HG03520 (cell line): ENCODE measurements at regions not wholly inside any gene's neighbourhood (a gene's known extent, or its start where the extent isn't known, plus 50 kb on each side); places are given as distances from the start of the nearest gene placed in this dataset.

ENCODE experiments used
- ATAC-seq: cut with Tn5 transposase; IDR thresholded peaks from one replicate; pipeline ENCODE4 v1.9.1; 2021; ENCODE audit warnings: mild to moderate bottlenecking, moderate library complexity; ENCODE audit not compliant: unreplicated experiment

DNA sequence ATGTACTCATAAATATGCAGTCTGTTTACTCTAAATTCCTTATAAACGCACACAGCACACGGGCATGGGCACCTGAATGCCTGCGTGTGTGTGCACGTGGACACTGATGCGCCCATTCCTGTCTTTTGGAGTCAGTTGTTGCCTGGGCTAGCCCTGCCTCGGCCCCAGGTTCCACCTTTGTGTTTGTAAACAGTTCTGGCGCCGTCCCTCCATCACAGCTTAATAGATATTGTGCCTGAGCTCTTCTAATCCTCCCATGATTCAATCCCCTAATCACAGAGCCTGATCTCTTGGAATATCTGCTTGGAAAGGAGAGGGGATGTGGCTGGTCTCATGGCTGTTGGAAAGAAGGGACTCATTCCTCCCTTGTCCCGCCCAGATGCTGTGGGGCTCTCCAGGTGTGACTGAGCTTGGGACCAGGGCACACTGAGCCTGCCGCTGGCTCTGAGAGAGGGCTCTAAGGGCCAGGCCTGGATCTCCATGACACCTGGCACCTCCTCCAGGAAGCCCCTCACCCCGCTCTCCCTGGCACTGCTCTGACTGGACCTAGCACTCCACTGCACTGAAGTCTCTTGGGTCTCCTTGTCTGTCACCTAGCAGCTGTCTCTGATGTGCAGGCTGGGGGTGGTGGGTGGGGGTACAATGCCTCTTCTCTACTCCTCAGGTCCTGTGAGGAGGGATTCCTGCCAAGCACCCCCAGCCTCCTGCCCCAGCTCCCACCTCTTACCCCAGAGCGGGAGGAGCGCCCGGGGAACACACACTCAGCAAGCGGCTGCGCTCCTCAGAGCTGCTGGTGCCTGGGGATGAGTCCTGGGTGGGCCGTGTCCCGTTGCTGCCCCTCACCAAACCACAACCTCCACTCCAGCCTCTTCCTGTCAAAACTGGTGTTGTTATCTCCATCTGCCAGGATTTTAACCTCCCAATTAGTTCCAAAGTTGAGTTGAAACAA is 181.3 kb downstream of the INHBB start:
- no peak for ATAC-seq

DNA sequence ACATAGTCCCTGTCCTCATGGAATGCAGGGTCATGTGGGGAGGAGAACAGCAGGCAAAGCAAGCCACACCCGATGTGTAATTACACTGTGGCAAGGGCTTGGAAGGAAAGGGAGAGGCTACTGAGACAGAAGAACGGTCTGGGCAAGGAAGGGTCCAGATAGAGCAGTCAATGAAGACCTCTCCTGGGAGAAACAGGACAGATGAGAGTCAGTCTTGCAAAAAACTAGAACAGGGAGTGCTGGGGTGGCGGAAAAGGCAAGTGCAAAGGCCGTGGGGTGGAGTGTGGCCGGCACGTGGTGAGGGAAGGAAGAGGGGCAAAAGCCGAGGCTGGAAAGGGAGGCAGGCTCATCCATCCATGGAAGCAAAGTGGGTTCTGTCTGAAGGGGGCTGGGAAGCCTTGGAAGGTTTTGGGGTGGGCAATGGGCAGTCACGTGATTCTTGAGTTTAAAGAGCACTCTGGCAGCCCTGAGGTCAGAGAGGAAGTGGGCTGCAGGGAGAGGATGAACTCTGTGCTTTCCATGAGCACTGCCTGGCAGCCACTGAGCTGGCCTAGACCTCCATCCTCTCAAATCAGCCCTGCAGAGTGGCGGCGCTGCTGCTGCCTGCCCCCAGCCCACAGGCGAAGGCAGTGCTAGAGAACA is 182.2 kb downstream of the INHBB start:
- no peak for ATAC-seq

DNA sequence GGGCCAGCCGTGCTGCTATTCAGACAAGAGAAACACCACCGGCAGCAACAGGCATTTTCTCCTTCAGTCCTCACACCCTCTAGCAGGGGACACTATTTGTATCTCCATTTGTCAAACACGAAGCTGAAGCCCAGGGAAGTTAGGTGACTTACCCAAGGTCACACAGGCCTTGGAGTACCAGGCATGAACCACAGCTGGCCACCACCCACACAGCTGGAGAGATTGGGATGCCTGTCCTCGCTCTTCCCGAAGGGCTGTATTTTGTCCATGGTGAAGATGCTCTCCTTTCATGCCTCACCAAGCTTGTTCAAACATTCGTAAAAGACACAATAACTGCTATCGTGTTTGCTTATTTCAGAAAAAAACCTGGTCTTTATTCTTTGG is 182.7 kb downstream of the INHBB start:
- ATAC-seq: no peak

DNA sequence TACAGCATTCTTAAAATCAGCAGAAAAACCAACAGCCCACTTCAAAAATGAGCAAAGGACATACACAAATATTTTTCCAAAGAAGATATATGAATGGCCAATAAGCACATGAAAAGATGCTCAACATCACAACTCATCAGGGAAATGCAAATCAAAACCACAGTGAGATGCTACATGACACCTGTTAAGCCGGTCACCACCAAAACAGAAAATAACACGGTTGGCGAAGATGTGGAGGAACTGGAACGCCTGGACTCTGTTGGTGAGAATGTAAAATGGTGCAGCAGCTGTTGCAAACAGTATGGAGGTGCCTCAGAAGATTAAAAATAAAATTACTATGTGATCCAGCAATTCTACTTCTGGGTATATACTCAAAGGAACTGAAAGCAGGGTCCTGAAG is 184.8 kb downstream of the INHBB start:
- ATAC-seq: no peak

DNA sequence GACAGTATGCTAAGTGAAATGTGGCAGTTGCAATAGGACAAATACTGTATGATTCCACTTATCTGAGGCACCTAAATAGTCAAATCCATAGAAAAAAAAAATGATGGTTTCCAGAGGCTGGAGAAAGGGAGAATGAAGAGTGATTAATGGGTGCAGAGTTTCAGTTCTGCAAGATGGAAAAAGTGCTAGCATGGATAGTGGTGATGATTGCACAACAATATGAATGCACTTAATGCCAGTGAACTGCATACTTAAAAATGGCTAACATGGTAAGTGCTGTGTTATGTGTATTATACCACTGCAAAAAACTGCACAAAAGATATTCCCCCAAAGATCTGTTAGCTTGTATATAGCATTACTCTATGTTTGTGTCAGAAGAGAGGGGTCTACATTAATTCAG is 185.4 kb downstream of the INHBB start:
- no peak for ATAC-seq

DNA sequence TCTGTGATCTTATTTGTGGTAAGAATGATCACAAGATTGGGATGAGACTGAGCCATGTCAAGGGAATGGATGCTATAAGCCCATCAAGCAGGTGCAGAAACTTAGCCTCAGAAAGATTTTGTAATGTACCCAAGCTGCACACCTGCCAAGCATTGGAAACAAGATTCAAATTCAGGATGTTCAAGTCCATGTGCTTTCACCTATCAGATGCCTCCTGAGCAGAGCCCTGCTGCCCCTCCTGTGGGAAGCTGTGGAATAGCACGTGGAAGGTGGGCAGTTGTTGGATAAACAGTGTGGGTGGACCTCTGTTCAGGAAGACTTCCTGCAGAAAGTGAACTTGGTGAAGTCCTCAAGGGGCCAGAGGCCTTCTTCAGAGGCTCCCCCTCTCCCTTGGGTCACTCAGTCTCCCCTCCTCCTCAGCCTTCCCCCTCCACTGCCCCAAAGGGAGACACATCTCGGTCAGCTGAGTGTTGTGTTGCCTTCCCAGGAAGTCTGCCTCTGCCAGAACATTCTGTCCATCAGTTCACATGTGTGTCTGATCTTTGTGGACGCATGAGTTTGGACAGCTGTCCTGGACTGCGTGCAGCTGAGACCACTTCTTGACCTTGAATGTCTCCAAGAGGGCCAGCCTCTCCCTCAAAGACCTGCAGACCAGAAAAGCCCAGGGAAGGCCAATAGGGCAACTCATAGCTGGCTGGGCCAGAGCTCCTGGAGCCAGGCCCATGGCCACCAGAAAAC is 186.1 kb downstream of the INHBB start:
- no peak for ATAC-seq

DNA sequence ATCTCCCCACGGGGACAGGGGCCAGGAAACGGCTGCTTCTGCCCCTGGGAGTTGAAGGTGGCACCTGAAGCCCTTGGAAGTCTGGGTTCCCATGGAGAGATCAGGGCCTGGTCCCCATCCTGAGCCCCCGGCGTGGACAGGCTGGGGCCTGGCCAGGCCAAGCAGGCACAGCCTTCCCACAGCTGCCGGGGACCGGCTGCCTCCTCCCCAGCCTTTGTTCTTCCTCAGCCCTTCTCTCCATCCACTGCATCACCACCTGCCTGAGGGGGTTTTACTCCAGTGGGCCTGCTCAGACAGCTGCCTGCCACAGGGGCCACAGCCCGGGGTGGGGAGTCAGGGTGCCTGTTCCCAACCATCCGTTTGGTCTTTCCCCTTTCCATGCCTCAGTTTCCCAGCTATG is 187.7 kb downstream of the INHBB start:
- no peak for ATAC-seq

DNA sequence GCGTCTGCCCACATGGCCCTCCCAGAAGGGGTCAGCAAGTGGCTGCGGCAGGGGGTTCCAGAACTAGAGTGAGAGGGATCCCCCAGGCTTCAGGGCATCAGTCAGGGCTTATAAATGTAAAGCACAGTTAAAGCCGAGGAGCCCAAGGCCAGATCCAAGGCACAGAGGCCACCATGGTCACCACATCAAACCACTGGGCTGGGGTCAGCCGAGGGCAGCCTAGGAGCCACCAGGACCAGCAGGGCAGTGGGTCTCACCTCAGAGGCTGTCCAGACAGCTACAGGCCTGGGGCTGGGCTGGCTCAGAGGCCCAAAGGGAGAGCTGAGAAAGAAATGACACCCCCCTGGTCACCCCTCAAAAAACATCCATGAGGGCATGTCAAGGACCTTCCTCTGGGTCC is 188.5 kb downstream of the INHBB start:
- ATAC-seq: no peak

DNA sequence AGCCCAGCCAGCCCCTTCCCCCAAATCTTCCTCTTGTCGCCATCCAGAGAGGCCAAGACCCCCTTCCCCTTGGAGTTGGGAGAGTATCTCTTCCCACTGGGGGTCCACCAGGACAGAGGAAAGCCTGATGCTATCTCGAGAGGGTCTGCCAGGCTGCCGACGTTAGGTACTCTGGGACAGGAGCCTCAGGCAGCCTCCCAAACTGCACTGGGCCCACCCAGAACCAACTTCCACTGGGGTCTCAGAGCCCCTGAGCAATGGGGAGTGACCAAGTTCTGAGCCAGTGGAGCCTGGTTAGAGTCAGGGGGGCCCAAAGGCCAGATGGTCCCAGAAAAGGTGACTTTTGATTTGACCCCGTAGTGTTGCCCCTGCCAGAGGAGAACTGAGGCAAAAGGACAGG is 189.1 kb downstream of the INHBB start:
- no peak for ATAC-seq

DNA sequence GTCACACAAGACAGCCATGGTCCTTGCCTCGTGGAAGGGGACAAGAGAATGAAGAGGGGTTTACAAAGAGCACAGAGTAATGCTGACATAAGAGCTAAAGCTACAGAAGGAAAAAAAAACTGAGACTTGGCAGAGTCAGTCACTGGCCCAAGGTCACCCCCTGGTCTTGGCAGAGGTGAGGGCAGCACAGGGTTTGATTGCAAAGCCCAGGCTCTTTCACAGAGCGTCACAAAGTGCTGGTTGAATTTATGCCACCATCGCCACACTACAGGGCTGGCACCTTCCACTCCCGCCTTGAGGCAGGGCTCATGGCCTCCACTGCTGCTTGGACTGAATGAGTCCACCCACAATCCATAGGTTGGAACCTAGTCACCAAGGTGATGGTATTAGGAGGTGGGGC is 190.2 kb downstream of the INHBB start:
- no peak for ATAC-seq

DNA sequence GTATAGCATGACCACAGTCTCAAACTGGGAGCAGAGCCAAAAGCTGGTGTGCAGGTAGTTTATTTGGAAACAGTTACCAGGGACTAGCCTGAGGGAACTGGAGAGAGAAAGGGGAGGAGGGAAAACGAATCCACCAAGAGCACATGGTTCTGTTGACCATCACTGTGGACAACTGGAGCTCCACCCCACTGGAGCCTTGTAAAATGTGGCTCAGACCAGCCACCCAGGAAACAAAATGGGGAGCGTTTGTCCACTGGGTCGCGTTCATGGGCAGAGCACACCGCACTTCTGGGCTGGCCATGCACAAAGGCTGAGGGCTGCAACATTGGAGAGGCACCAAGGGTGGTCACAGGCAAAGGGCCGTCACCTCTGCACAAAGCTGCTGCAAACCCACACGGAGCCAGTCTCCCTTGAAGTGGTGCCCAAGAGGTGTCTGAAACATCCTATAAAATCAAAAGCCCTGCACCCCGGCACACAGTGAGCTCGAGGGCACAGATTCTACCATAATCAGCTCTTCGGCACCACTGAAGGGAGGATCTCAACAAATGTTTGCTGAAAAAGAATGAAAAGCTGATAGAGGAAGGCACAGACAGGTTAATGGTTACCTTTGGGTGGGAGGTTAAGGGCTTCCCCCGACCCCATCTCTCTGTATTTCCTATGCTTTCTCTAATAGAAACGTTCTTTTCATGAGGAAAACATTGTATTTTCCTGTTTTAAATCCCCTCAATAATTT is 192.9 kb downstream of the INHBB start:
- ATAC-seq: no peak

DNA sequence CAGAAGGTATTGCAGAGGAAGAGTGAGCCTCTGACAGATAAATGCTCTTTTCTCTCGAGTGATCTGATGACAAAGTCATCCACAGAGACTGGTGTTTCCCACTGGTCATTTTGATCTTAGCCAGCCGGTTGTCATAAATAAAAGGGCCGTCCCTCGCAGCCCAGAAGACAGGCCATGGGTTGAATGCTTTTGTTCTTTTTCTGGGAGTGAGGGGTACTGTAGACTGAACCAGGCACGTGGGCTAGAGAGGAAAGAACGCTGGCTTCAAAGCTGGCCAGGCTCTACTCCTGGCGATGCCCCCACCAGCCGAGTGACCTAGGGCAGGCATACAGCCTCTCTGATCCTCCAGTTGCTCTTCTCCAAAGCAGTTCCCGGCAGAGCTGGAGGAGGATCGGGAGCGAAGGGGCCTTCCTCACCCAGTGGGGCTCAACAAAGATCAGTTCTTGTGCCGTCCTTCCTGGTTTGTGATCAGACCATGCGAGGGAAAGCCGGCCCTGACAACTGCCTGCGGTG is 193.5 kb downstream of the INHBB start:
- no peak for ATAC-seq

DNA sequence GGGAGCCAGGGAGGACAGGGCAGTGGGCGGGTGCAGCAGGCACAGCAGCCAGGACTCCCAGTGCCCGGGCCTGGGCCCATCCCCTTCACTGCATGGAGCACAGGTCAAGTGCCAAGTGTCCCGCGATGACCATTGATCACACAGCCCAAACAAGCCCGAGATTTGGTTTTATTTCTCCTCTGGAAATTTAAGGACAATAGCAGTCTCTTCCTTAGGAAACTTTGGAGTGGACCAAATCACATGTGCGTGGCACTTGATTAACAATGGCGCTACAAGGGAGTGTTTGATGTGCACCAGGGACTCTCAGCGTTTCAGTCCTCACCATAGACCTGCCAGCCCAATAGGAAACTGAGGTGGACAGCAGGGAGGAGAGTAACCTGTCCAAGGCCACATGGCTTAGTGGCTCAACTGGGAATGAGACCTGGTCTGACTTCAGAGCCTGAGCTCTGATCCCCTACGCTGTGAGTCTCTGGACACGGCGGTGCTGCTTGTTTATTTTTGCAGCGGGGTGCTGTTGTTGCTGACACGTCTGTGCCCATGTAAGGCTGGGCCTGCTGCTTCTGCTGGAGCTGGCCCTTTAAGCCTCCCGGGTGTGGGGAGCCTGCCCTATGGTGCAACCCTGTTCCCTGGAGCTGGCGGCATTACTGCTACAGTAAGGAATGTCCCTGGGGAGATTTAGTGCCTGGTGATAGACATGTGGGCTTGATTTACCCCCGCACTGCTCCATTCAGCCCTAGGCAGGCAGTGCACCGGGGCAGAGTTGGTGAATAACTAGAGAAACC is 194.2 kb downstream of the INHBB start:
- no peak for ATAC-seq

DNA sequence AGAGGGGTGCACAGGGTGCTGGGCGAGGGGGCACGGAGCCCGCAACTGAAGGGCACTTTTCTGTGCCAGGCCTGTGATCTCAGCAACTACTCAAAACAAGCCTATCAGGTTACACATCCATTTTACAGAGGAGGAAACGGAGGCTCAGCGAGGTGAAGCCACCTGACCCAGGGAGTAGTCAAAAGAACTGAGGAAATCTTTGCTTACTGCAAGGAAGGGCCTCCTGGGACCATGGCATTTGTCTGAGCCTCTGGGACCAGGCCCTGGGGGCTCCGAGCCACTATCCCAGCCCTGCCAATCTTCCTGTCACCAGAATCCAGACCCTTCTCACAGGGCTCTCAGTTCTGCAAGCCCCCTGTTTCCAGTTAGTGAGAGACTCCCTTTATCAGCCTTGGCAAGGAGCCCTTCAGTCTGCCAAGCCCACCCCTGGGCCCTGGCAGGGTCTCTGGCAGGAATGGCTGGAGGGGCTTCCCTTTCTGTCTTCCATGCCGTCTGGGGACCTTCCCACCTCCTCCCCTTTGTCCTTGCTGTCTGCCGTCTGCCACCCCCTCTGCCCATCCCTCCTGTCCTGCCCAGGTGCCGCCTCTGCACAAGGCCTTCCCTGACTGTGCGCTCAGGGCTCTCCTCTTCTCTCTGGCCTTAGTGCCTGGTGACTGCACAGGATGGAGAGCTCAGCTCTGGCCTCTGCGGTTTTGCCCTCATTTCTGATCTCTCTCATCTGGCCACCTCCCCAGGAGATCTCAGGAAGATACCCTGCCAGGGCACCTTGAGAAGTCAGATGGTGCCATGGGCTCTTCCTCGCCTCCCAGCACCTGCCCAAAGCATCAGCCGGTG is 194.7 kb upstream of the GLI2 start:
- ATAC-seq: no peak

DNA sequence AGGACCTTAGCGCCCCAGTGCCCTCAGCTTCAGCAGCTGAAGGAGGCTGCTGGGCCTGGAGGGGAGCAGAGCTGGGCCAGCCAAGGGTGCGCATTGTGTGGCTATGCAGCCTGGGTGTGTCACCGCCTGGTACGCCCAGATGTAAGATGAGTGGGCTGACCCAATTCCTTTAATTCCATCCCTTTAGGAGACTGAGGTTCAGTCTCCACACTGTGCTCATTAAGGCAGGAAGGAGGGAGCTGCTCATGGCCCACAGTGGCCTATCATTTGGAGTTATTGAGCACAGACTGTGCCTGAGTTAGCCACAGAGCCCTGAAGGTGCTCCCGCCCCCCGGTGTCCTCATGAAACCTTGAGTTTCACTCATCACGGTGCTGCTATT is 194.1 kb upstream of the GLI2 start:
- ATAC-seq: no peak

DNA sequence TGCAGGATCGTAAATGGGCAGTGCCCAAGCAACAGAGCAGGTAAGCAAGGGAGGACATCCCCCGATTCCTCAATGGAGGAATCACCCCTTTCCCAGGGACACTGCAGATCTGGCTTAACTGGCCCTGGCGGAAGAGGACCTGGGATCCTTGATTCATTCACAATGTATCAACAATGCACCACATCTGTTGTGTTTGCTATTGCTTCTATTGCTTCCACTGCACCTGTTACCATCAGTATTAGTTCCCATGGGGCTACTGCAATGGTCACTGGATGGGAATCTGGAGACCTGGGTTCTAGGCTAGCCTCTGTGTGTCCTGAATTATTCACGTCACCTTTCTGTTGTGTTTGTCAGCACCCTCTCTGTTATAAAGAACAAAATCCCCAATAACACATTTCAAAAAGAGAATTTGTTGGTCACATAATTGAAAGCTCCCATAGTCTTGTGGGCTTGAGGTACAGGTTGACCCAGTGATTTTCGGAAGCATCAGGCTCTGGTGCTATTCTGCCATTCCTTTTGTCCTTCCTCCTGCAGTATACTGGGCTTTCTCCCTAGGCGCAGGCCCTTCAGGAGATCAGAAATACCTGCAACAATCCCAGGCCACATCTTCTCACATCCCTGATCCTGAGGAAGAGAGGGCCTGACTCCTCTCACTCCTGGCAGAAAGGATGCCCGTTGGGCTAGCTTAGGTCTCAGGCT is 193.5 kb upstream of the GLI2 start:
- ATAC-seq: no peak

DNA sequence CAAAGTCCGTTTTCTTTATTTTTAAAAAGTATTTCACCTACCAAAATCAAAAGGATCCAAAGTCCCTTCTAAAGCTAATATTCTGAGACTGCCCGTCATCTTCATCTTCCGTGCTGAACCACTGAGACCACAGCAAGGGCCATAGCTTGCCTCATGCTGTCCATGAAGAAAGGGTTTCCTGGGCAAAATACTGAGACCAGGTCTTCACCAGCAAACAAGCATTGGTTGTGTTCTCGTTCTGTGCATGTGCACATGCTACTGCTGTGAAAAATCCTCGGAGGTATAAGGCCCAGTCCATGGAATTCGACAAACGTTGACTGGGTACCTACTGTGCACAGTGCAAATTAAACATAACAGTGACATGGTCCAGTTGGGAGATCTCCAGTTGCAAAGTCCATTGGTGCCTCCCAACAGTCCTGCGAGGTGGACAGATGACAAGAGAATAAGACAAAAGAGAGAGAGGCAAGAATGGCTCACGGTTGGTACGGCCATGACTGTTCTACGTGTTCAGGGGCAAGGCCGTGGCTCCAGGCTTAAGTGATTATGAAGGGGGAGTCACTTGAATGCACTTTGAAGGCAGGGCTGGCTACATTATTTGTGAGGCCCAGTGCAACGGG is 192.6 kb upstream of the GLI2 start:
- no peak for ATAC-seq

DNA sequence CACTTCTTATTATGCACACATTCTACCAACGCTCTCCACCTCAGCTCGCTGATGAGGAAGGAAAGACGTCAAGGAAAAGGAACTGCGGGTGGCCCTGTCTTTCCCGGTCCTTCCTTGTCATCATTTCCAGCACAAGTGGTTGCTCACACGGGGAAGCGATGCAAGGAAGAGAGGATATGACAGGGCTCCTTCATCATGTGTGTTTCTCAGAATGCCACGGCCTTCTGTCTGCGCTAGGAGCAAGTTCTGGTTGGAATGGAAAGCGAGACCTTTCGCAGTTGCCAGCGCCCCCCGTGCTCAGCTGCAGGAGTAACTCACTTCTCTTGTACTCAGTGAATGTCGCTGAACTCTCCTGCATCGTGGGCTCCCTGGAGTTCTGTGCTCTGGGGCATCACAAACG is 191.8 kb upstream of the GLI2 start:
- no peak for ATAC-seq
